Activated naive CD8-positive, alpha-beta T cell treated with anti-CD3 and anti-CD28 coated beads, Interleukin-2, amount 10 ng/mL, durations not matched to agents 7 days and 5 days (primary cell): ENCODE measurements at regions not wholly inside any gene's neighbourhood (a gene's known extent, or its start where the extent isn't known, plus 50 kb on each side); places are given as distances from the start of the nearest gene placed in this dataset.

ENCODE experiments used
- ATAC-seq: fragments of 150-1000 bp; cut with Tn5 transposase; one replicate; pipeline ENCODE4 v1.10.0; 2021; ENCODE audit warnings: low read depth, moderate library complexity
- POLR2A ChIA-PET: fragments of 350-600 bp; sonication (Branson Sonifier 250); formaldehyde crosslinking; loops from one replicate; lab custom pipeline; 2021; ENCODE audit warnings: antibody characterized with exemption; lab: Charles Lee
- DNase-seq: peaks from one replicate; pipeline ENCODE4 v3.0.0; 2021
- H3K27ac Mint-ChIP-seq: one replicate; pipeline ENCODE4 v1.8.0; 2022; ENCODE audit warnings: mild to moderate bottlenecking, mixed read lengths
- H3K27me3 Mint-ChIP-seq: one replicate; pipeline ENCODE4 v1.8.0; 2022; ENCODE audit warnings: mild to moderate bottlenecking, moderate library complexity, mixed read lengths
- H3K36me3 Mint-ChIP-seq: one replicate; pipeline ENCODE4 v1.8.0; 2021; ENCODE audit warnings: mild to moderate bottlenecking, mixed read lengths
- H3K4me1 Mint-ChIP-seq: one replicate; pipeline ENCODE4 v1.8.0; 2021; ENCODE audit warnings: mixed read lengths
- H3K4me3 Mint-ChIP-seq: one replicate; pipeline ENCODE4 v1.8.0; 2022; ENCODE audit warnings: mild to moderate bottlenecking, moderate library complexity, mixed read lengths
- H3K9me3 Mint-ChIP-seq: one replicate; pipeline ENCODE4 v1.8.0; 2021; ENCODE audit warnings: mixed read lengths

- Mint-ChIP-seq H3K36me3 (no peaks in the 10 kb centered on the region), H3K9me3 (no peaks in the 10 kb centered on the region), H3K4me1 (no peaks in the 10 kb centered on the region), H3K27me3 (no peaks in the 10 kb centered on the region), H3K27ac (no peak overlapping the region), H3K4me3 (no peak overlapping the region)
- ATAC-seq (no peak), DNase-seq (no peak)
- POLR2A ChIA-PET: no interaction called here
Observed at GRCh38 chr12:126700096-126700495, 1566.9 kb upstream of the TMEM132C start.

- POLR2A ChIA-PET: no interaction called here
- Mint-ChIP-seq H3K4me3 (no peak overlapping the region), H3K27ac (no peak overlapping the region), H3K27me3 (no peaks in the 10 kb centered on the region), H3K4me1 (no peaks in the 10 kb centered on the region), H3K9me3 (no peaks in the 10 kb centered on the region), H3K36me3 (no peaks in the 10 kb centered on the region)
- DNase-seq (no peak), ATAC-seq (no peak)
Observed at GRCh38 chr12:126704609-126705008, 1562.4 kb upstream of the TMEM132C start.

GRCh38 chr12:126706300-126706699 is 1560.7 kb upstream of the TMEM132C start:
- Mint-ChIP-seq H3K4me1 (no peaks in the 10 kb centered on the region), H3K4me3 (no peak overlapping the region), H3K27me3 (no peaks in the 10 kb centered on the region), H3K9me3 (no peaks in the 10 kb centered on the region), H3K27ac (no peak overlapping the region), H3K36me3 (no peaks in the 10 kb centered on the region)
- ATAC-seq: no peak
- DNase-seq: no peak
- POLR2A ChIA-PET: no interaction called here

GRCh38 chr12:126708492-126708896 is 1558.5 kb upstream of the TMEM132C start:
- H3K27me3 Mint-ChIP-seq: no peaks in the 10 kb centered on the region
- no peak for ATAC-seq
- H3K27ac Mint-ChIP-seq: no peak overlapping the region
- no peak for DNase-seq
- no peaks in the 10 kb centered on the region for H3K9me3 Mint-ChIP-seq
- POLR2A ChIA-PET: no interaction called here
- no peaks in the 10 kb centered on the region for H3K36me3 Mint-ChIP-seq
- no peaks in the 10 kb centered on the region for H3K4me1 Mint-ChIP-seq
- H3K4me3 Mint-ChIP-seq: no peak overlapping the region

GRCh38 chr12:126718365-126718764 is 1548.6 kb upstream of the TMEM132C start:
- H3K27ac Mint-ChIP-seq: no peak overlapping the region
- no peaks in the 10 kb centered on the region for H3K27me3 Mint-ChIP-seq
- POLR2A ChIA-PET: no interaction called here
- DNase-seq (no peak), ATAC-seq (no peak)
- no peaks in the 10 kb centered on the region for H3K4me1 Mint-ChIP-seq
- H3K9me3 Mint-ChIP-seq: peaks cover 13% of the 10 kb centered on the region
- no peak overlapping the region for H3K4me3 Mint-ChIP-seq
- H3K36me3 Mint-ChIP-seq: no peaks in the 10 kb centered on the region

- H3K4me3 Mint-ChIP-seq: no peak overlapping the region
- DNase-seq (no peak), ATAC-seq (no peak)
- H3K27me3 Mint-ChIP-seq: no peaks in the 10 kb centered on the region
- H3K4me1 Mint-ChIP-seq: no peaks in the 10 kb centered on the region
- POLR2A ChIA-PET: no interaction called here
- no peak overlapping the region for H3K27ac Mint-ChIP-seq
- no peaks in the 10 kb centered on the region for H3K36me3 Mint-ChIP-seq
- H3K9me3 Mint-ChIP-seq: peaks cover 11% of the 10 kb centered on the region
Observed at GRCh38 chr12:126719912-126720705, 1546.9 kb upstream of the TMEM132C start.

- H3K36me3 Mint-ChIP-seq: no peaks in the 10 kb centered on the region
- H3K27me3 Mint-ChIP-seq: peaks cover 10% of the 10 kb centered on the region
- H3K9me3 Mint-ChIP-seq: peaks cover 2% of the 10 kb centered on the region
- H3K4me1 Mint-ChIP-seq: peaks cover 1% of the 10 kb centered on the region
- no peak overlapping the region for H3K27ac Mint-ChIP-seq
- DNase-seq (peak; percentile 28), ATAC-seq (no peak)
- POLR2A ChIA-PET: no interaction called here
- H3K4me3 Mint-ChIP-seq: no peak overlapping the region
Observed at GRCh38 chr12:126726481-126727217, 1540.3 kb upstream of the TMEM132C start.

- no peak for DNase-seq
- no peak overlapping the region for H3K27ac Mint-ChIP-seq
- H3K27me3 Mint-ChIP-seq: peaks cover 10% of the 10 kb centered on the region
- no peak for ATAC-seq
- POLR2A ChIA-PET: no interaction called here
- no peaks in the 10 kb centered on the region for H3K36me3 Mint-ChIP-seq
- H3K4me1 Mint-ChIP-seq: peaks cover 1% of the 10 kb centered on the region
- H3K4me3 Mint-ChIP-seq: no peak overlapping the region
- H3K9me3 Mint-ChIP-seq: peaks cover 2% of the 10 kb centered on the region
Observed at GRCh38 chr12:126727218-126728075, 1539.5 kb upstream of the TMEM132C start.

GRCh38 chr12:126734296-126734695 is 1532.7 kb upstream of the TMEM132C start:
- Mint-ChIP-seq H3K36me3 (no peaks in the 10 kb centered on the region), H3K27me3 (no peaks in the 10 kb centered on the region), H3K9me3 (no peaks in the 10 kb centered on the region), H3K4me1 (no peaks in the 10 kb centered on the region), H3K27ac (no peak overlapping the region), H3K4me3 (no peak overlapping the region)
- no peak for DNase-seq
- ATAC-seq: no peak
- POLR2A ChIA-PET: no interaction called here

- DNase-seq (no peak), ATAC-seq (no peak)
- H3K27me3 Mint-ChIP-seq: no peaks in the 10 kb centered on the region
- POLR2A ChIA-PET: no interaction called here
- H3K4me3 Mint-ChIP-seq: no peak overlapping the region
- no peaks in the 10 kb centered on the region for H3K36me3 Mint-ChIP-seq
- H3K4me1 Mint-ChIP-seq: no peaks in the 10 kb centered on the region
- H3K27ac Mint-ChIP-seq: no peak overlapping the region
- H3K9me3 Mint-ChIP-seq: no peaks in the 10 kb centered on the region
Observed at GRCh38 chr12:126734710-126735109, 1532.3 kb upstream of the TMEM132C start.

GRCh38 chr12:126741536-126742240 is 1525.3 kb upstream of the TMEM132C start:
- no peaks in the 10 kb centered on the region for H3K4me1 Mint-ChIP-seq
- H3K27ac Mint-ChIP-seq: no peak overlapping the region
- no peaks in the 10 kb centered on the region for H3K36me3 Mint-ChIP-seq
- H3K4me3 Mint-ChIP-seq: no peak overlapping the region
- H3K27me3 Mint-ChIP-seq: no peaks in the 10 kb centered on the region
- no peaks in the 10 kb centered on the region for H3K9me3 Mint-ChIP-seq
- POLR2A ChIA-PET: no interaction called here
- no peak for ATAC-seq
- no peak for DNase-seq

- no peak for ATAC-seq
- POLR2A ChIA-PET: no interaction called here
- H3K36me3 Mint-ChIP-seq: no peaks in the 10 kb centered on the region
Observed at GRCh38 chr12:126742241-126742641, 1524.7 kb upstream of the TMEM132C start.

More at GRCh38 chr12:126742241-126742641, 1524.7 kb upstream of the TMEM132C start:
- H3K4me1 Mint-ChIP-seq: no peaks in the 10 kb centered on the region
- no peak overlapping the region for H3K4me3 Mint-ChIP-seq
- no peaks in the 10 kb centered on the region for H3K27me3 Mint-ChIP-seq
- no peaks in the 10 kb centered on the region for H3K9me3 Mint-ChIP-seq
- no peak overlapping the region for H3K27ac Mint-ChIP-seq
- no peak for DNase-seq
